GM12878 (cell line): ENCODE measurements at regions not wholly inside any gene's neighbourhood (a gene's known extent, or its start where the extent isn't known, plus 50 kb on each side); places are given as distances from the start of the nearest gene placed in this dataset.

ENCODE experiments used
- BHLHE40 ChIP-seq, 2 experiments: fragments of 450-650 bp in 1 of 2; IDR thresholded peaks; 2 replicates each; pipeline ENCODE4 v1.6.1; 2011 to 2017; ENCODE audit warnings: low read depth in 2 of 2, borderline replicate concordance in 1 of 2, improper control_type of control experiment in 1 of 2, low read length in 1 of 2, mild to moderate bottlenecking in 1 of 2
- CREM ChIP-seq: IDR thresholded peaks from 2 replicates; pipeline ENCODE4 v1.6.1; 2014; ENCODE audit warnings: antibody characterized with exemption, low read depth
- EZH2 ChIP-seq: IDR thresholded peaks from 2 replicates; pipeline ENCODE4 v1.6.1; 2012; ENCODE audit warnings: low read depth, mild to moderate bottlenecking, control low read depth, inconsistent platforms, low read length, borderline replicate concordance; ENCODE audit not compliant: control insufficient read depth
- GATAD2B ChIP-seq: fragments of 450-650 bp; conservative IDR thresholded peaks from 2 replicates; pipeline ENCODE4 v1.6.1; 2017; ENCODE audit warnings: low read depth, mild to moderate bottlenecking, moderate library complexity
- JUNB ChIP-seq: IDR thresholded peaks from 2 replicates; pipeline ENCODE4 v1.6.1; 2016; ENCODE audit warnings: antibody characterized with exemption, mild to moderate bottlenecking
- MAX ChIP-seq: IDR thresholded peaks from 2 replicates; pipeline ENCODE4 v1.6.1; 2012; ENCODE audit warnings: low read depth, low read length, improper control_type of control experiment
- NKRF ChIP-seq: fragments of 450-650 bp; conservative IDR thresholded peaks from 2 replicates; pipeline ENCODE4 v1.6.1; 2017; ENCODE audit warnings: mild to moderate bottlenecking, moderate library complexity
- RAD21 ChIP-seq: IDR thresholded peaks from 2 replicates; pipeline ENCODE4 v1.6.1; 2011; ENCODE audit warnings: mild to moderate bottlenecking, low read depth, low read length, moderate library complexity; ENCODE audit not compliant: insufficient read depth
- SKIL ChIP-seq: fragments of 450-650 bp; IDR thresholded peaks from 2 replicates; pipeline ENCODE4 v1.6.1; 2017; ENCODE audit warnings: mild to moderate bottlenecking, low read depth, inconsistent platforms; ENCODE audit not compliant: poor library complexity, severe bottlenecking
- SMAD1 ChIP-seq: fragments of 450-650 bp; IDR thresholded peaks from 2 replicates; pipeline ENCODE4 v1.6.1; 2018; ENCODE audit warnings: mild to moderate bottlenecking, low read depth; ENCODE audit not compliant: partially characterized antibody
- TCF12 ChIP-seq: IDR thresholded peaks from 2 replicates; pipeline ENCODE4 v1.6.1; 2011; ENCODE audit warnings: low read depth, mild to moderate bottlenecking, low read length
- TF ChIP-seq, protein P1 (sequence below): fragments of 450-650 bp; formaldehyde crosslinking; IDR thresholded peaks from 2 replicates; pipeline ENCODE4 v1.4.0; 2022; ENCODE audit warnings: mild to moderate bottlenecking, moderate library complexity
- TF ChIP-seq, protein P2 (sequence below): fragments of 450-650 bp; IDR thresholded peaks from 2 replicates; pipeline ENCODE4 v1.6.1; 2014; ENCODE audit warnings: mild to moderate bottlenecking
- TF ChIP-seq, protein P3 (sequence below): IDR thresholded peaks from 2 replicates; pipeline ENCODE4 v1.6.1; 2011; ENCODE audit warnings: mild to moderate bottlenecking, low read depth, low read length, moderate library complexity; ENCODE audit not compliant: insufficient replicate concordance
- TF ChIP-seq, protein P4 (sequence below): fragments of 450-650 bp; IDR thresholded peaks from 2 replicates; pipeline ENCODE4 v1.6.1; 2017; ENCODE audit warnings: low read depth, mild to moderate bottlenecking, moderate library complexity

GRCh38 chr6:105601541-105602236 is 198.8 kb upstream of the PREP start (continued):
- TF ChIP-seq, protein P1, sequence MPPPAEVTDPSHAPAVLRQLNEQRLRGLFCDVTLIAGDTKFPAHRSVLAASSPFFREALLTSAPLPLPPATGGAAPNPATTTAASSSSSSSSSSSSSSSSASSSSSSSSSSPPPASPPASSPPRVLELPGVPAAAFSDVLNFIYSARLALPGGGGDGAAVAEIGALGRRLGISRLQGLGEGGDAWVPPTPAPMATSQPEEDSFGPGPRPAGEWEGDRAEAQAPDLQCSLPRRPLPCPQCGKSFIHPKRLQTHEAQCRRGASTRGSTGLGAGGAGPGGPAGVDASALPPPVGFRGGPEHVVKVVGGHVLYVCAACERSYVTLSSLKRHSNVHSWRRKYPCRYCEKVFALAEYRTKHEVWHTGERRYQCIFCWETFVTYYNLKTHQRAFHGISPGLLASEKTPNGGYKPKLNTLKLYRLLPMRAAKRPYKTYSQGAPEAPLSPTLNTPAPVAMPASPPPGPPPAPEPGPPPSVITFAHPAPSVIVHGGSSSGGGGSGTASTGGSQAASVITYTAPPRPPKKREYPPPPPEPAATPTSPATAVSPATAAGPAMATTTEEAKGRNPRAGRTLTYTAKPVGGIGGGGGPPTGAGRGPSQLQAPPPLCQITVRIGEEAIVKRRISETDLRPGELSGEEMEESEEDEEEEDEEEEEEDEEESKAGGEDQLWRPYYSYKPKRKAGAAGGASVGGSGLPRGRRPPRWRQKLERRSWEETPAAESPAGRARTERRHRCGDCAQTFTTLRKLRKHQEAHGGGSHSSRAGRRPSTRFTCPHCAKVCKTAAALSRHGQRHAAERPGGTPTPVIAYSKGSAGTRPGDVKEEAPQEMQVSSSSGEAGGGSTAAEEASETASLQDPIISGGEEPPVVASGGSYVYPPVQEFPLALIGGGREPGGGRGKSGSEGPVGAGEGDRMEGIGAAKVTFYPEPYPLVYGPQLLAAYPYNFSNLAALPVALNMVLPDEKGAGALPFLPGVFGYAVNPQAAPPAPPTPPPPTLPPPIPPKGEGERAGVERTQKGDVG (CRISPR knock-in tag) = no peak
- TF ChIP-seq, protein P2, sequence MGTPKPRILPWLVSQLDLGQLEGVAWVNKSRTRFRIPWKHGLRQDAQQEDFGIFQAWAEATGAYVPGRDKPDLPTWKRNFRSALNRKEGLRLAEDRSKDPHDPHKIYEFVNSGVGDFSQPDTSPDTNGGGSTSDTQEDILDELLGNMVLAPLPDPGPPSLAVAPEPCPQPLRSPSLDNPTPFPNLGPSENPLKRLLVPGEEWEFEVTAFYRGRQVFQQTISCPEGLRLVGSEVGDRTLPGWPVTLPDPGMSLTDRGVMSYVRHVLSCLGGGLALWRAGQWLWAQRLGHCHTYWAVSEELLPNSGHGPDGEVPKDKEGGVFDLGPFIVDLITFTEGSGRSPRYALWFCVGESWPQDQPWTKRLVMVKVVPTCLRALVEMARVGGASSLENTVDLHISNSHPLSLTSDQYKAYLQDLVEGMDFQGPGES = no peak
- TF ChIP-seq BHLHE40 (IDR thresholded peaks at IDR 0.05; ENCODE audit: borderline replicate concordance in 1 of 2, low read depth in 2 of 2, low read length in 1 of 2) = 0 out of 4 replicates have a peak, but pooled peaks of 1 of the 2 experiments have one; percentile 28
- TF ChIP-seq, protein P3, sequence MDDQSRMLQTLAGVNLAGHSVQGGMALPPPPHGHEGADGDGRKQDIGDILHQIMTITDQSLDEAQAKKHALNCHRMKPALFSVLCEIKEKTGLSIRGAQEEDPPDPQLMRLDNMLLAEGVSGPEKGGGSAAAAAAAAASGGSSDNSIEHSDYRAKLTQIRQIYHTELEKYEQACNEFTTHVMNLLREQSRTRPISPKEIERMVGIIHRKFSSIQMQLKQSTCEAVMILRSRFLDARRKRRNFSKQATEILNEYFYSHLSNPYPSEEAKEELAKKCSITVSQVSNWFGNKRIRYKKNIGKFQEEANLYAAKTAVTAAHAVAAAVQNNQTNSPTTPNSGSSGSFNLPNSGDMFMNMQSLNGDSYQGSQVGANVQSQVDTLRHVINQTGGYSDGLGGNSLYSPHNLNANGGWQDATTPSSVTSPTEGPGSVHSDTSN = no peak
- 0 out of 2 replicates have a peak, but pooled peaks have one; percentile 58 for TF ChIP-seq TCF12
- no peak; the same call in none of the 2 replicates for TF ChIP-seq MAX
- peak; percentile 12; the same call in 1 of the 2 replicates for TF ChIP-seq RAD21
- TF ChIP-seq SMAD1 = no peak
- TF ChIP-seq GATAD2B = peak; percentile 59; the same call in 1 of the 2 replicates
- TF ChIP-seq, protein P4, sequence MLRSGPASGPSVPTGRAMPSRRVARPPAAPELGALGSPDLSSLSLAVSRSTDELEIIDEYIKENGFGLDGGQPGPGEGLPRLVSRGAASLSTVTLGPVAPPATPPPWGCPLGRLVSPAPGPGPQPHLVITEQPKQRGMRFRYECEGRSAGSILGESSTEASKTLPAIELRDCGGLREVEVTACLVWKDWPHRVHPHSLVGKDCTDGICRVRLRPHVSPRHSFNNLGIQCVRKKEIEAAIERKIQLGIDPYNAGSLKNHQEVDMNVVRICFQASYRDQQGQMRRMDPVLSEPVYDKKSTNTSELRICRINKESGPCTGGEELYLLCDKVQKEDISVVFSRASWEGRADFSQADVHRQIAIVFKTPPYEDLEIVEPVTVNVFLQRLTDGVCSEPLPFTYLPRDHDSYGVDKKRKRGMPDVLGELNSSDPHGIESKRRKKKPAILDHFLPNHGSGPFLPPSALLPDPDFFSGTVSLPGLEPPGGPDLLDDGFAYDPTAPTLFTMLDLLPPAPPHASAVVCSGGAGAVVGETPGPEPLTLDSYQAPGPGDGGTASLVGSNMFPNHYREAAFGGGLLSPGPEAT = peak; percentile 90
- no peak for TF ChIP-seq NKRF
- peak; percentile 76 for TF ChIP-seq CREM
- peak; percentile 85 for TF ChIP-seq SKIL
- peak; percentile 86 for TF ChIP-seq JUNB
- no peak for TF ChIP-seq EZH2
